ENCODE measurements at regions not wholly inside any gene's neighbourhood (a gene's known extent, or its start where the extent isn't known, plus 50 kb on each side); places are given as distances from the start of the nearest gene placed in this dataset.

DNA sequence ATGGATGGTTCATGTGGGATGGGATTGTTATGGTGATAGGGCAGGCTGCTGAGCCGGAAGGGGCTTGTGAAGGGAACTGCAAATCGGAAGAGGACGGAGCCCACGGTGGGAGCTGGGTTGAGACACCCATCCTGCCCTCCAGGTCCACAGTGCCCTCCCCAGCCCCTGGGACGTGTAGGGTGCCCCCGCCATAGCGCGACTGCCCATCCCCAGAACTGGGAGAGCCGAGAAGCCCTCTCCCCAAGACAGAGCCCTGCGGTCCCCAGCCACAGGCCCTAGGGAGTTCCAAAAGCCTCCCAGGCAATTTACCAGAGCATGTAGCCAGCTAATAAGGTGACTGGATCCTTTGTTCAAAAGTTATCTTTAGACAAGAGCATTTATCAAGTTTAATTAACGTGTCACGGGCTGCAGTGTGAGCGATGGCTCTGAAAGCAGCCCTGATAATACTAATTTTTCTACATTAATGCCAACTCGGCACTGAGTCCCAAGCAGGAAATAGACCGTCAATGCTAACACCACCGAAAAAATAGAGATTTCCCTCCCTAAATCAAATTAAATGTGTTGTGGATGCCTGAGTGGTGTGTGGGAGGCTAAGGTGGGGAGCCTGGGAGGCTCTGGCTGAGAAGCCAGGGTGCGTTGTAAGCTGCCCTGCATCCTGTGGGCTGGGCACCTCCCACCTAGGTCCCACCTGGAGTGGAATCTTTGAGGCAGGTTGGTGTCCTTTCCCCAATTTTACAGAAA, 76.8 kb upstream of the RTL6 start:
- Histone ChIP-seq H3K4me1 (ENCODE audit: control insufficient read depth, insufficient read depth, low read length) (peaks cover 16% of the 10 kb centered on the region), H3K36me3 (ENCODE audit: control insufficient read depth, insufficient read depth, low read length) (no peaks in the 10 kb centered on the region), H3K27me3 (ENCODE audit: control insufficient read depth, insufficient read depth, low read length) (peaks cover 3% of the 10 kb centered on the region), H3K9me3 (ENCODE audit: control insufficient read depth, insufficient read depth, low read length) (no peaks in the 10 kb centered on the region), H3K4me3 (ENCODE audit: low read depth, low read length) (no peak overlapping the region), H3K27ac (ENCODE audit: low read depth, low read length) (no peak overlapping the region)
- 60% methylated on average over 10 of the region's 17 CpGs for WGBS (ENCODE audit: insufficient coverage)
- DNase-seq (ENCODE audit: low read depth in 4 of 6, low spot score in 6 of 6), result peak in 1 of 6 donors; percentile 59

DNA sequence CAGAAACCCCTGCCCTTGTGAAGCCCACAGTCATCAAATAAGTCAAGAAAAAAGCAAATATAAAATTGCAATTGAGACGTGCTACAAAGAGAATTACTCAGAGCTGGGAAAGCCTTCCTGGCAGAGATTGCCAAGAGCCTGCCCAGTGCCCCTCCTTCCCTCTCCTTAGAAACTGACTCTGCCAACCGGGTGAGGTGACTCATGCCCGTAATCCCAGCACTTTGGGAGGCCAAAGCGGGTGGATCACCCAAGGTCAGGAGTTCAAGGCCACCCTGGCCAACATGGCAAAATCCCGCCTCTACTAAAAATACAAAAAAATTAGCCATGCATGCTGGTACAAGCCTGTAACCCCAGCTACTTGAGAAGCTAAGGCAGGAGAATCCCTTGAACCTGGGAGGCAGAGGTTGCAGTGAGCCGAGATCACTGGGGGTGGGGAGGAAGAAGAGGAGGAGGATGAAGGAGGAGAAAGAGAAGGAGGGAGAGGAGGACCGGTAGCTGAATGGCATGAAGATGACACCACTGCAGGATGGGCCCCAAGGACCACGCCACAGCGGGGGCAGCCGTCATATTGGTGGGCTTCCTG, 76.1 kb upstream of the RTL6 start:
- H3K4me1 ChIP-seq (ENCODE audit: control insufficient read depth, insufficient read depth, low read length), result peaks cover 16% of the 10 kb centered on the region
- H3K4me3 ChIP-seq (ENCODE audit: low read depth, low read length), result no peak overlapping the region
- peaks cover 3% of the 10 kb centered on the region for H3K27me3 ChIP-seq (ENCODE audit: control insufficient read depth, insufficient read depth, low read length)
- no peaks in the 10 kb centered on the region for H3K9me3 ChIP-seq (ENCODE audit: control insufficient read depth, insufficient read depth, low read length)
- peak in 2 of 6 donors; percentile 26 to 35 for DNase-seq (ENCODE audit: low read depth in 4 of 6, low spot score in 6 of 6)
- no peak overlapping the region for H3K27ac ChIP-seq (ENCODE audit: low read depth, low read length)
- 56% methylated on average over 6 of the region's 10 CpGs for WGBS (ENCODE audit: insufficient coverage)
- H3K36me3 ChIP-seq (ENCODE audit: control insufficient read depth, insufficient read depth, low read length), result no peaks in the 10 kb centered on the region

DNA sequence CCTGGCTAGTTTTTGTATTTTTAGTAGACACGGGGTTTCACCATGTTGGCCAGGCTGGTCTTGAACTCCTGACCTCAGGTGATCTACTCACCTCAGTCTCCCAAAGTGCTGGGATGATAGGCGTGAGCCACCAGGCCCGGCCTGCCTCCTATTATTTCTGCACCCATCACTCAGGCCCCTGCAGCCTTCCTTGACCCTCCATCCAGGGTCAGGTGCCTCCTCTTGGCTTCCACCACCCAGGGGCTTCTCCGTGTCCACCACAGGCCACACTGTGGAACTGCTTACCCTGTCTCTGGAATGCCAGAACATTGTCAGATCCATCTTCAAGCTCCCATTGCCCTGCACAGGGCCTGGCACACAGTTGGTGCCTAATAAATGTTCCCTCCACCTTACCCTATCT, 75.4 kb upstream of the RTL6 start:
- no peak overlapping the region for H3K27ac ChIP-seq (ENCODE audit: low read depth, low read length)
- peaks cover 3% of the 10 kb centered on the region for H3K27me3 ChIP-seq (ENCODE audit: control insufficient read depth, insufficient read depth, low read length)
- H3K9me3 ChIP-seq (ENCODE audit: control insufficient read depth, insufficient read depth, low read length), result no peaks in the 10 kb centered on the region
- H3K4me3 ChIP-seq (ENCODE audit: low read depth, low read length), result no peak overlapping the region
- H3K4me1 ChIP-seq (ENCODE audit: control insufficient read depth, insufficient read depth, low read length), result peaks cover 16% of the 10 kb centered on the region
- H3K36me3 ChIP-seq (ENCODE audit: control insufficient read depth, insufficient read depth, low read length), result no peaks in the 10 kb centered on the region
- 100% methylated on average over 4 of the region's 4 CpGs for WGBS (ENCODE audit: insufficient coverage)
- no peak for DNase-seq (ENCODE audit: low read depth in 4 of 6, low spot score in 6 of 6)

DNA sequence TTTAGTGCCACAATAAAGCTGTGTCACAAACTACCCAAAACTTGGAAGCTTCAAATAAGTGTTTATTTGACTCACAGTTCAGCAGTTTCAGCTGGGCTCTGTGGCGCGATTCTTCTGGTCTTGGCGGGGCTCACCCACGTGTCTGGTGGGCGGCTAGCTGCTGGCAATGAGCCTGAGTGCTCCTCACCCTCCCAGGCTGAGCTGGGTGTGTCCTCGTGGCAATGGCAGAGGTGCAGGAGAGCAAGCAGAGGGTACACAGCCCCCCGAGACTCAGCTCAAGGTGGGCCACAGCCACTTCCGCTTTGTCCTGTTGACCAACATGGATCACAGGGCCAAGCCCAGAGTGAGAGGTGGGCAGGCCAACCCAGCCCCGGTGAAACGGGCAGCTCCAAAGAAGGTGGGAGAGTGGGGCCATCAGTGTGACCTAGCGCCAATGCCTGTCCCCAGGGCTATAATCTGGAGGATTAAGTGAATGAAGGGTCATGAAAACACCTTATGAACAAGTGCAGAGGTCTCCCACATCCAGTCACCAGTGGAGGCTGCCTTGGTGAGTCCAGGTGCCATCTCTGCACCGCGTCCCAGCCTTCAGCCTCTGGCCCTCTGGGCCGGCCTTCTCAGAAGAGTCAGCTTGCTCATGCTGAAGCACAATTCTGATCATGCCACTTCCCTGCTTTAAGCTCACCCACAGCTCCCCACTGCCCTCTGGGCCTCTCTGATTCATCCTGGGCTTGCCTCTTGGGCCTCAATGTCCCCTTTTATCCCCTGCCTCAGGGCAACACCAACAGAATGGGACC, 74.6 kb upstream of the RTL6 start:
- DNase-seq (ENCODE audit: low read depth in 4 of 6, low spot score in 6 of 6), result no peak
- H3K36me3 ChIP-seq (ENCODE audit: control insufficient read depth, insufficient read depth, low read length), result no peaks in the 10 kb centered on the region
- H3K4me3 ChIP-seq (ENCODE audit: low read depth, low read length), result no peak overlapping the region
- 80% methylated on average over 14 of the region's 14 CpGs for WGBS (ENCODE audit: insufficient coverage)
- peaks cover 3% of the 10 kb centered on the region for H3K27me3 ChIP-seq (ENCODE audit: control insufficient read depth, insufficient read depth, low read length)
- no peaks in the 10 kb centered on the region for H3K9me3 ChIP-seq (ENCODE audit: control insufficient read depth, insufficient read depth, low read length)
- H3K4me1 ChIP-seq (ENCODE audit: control insufficient read depth, insufficient read depth, low read length), result peaks cover 16% of the 10 kb centered on the region
- no peak overlapping the region for H3K27ac ChIP-seq (ENCODE audit: low read depth, low read length)

DNA sequence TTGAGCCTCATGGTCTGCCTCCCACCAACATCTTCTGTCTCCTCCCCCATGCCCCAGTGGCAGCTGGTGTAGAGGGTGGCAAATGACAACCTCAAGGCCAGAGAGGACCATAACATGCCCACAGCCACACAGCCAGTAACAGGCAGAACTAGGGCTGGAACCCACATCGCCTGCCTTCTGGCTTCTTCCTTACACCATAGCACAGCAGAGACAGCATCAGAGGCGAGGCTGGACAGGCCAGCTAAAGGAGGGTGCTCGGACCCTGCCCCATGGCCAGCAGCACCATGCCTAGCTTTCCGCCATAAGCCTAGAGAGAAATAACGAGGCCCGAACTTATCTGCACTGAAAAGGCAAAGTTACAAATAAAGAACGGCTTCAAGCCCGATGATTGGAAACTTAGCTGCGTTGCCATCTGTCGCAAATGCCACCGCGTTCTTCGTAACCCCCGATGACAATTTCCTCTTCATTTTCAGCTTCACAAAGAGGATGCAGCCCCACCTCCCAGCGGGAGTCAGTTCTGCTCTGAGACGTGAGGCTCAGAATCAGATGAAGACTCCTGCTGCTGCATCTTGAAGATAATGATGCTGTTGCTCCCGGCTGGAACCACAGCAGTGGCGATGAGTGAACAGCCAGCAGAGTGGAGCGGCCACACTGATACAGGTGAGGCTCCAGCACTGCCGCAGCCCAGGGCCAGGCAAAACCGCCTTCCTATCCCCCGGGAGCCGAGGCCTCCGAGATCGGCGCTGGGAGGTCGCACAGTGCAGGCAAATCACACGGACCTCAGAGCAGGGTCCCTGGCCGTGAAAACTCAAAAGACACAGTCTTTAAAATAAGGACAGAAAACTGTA, 73.8 kb upstream of the RTL6 start:
- Histone ChIP-seq H3K27me3 (ENCODE audit: control insufficient read depth, insufficient read depth, low read length) (peaks cover 3% of the 10 kb centered on the region), H3K9me3 (ENCODE audit: control insufficient read depth, insufficient read depth, low read length) (no peaks in the 10 kb centered on the region), H3K4me3 (ENCODE audit: low read depth, low read length) (no peak overlapping the region), H3K36me3 (ENCODE audit: control insufficient read depth, insufficient read depth, low read length) (no peaks in the 10 kb centered on the region), H3K27ac (ENCODE audit: low read depth, low read length) (no peak overlapping the region), H3K4me1 (ENCODE audit: control insufficient read depth, insufficient read depth, low read length) (peaks cover 16% of the 10 kb centered on the region)
- peak in 2 of 6 donors; percentile 31 to 84 for DNase-seq (ENCODE audit: low read depth in 4 of 6, low spot score in 6 of 6)
- WGBS (ENCODE audit: insufficient coverage), result 67% methylated on average over 27 of the region's 29 CpGs

DNA sequence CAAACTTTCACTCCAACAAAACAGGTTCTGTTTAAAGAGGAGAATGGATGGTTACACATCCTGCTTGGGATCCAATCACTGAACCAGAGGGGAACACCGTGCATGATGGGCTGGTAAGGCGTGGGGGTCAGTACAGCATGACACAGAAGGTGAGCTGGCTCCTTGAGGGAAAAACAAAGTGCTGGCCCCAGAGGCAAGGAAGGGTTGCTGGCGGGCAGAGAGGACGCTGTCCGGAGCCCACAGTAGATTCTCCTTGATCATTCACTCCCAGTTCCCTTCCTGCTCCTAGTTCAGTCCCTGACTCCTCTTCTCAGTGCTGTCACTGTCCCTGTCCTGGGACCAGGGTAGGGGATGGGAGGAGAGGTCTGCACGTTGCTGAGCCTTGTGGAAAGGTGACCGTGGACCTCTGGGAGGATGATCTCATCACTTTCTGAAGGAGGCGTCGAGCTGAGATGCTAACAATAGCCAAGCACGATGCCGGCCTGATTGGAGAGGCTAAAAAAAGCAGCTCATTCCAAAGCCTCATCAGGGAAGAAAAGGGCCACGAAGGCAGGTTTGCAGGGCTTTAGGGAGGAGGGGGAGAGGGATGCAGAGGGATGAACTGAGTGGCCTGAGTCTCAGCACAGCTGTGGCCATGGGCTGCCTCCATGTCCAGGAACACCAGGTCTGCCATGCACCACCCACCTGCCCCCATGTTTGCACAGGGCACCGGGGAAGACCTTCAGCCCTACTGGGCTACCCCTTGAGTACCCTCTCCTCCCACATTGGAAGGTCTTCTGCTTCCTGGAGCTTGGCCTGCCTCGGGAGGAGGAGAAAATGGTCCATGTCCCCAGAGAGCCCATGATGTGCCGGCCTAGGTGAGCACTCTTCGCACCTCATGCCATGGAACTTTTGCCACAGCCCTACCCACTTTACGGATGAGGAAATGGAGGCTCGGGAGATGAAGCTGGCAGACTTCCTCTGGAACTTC, 72.7 kb upstream of the RTL6 start:
- WGBS (ENCODE audit: insufficient coverage), result 80% methylated on average over 15 of the region's 18 CpGs
- no peak for DNase-seq (ENCODE audit: low read depth in 4 of 6, low spot score in 6 of 6)
- H3K27me3 ChIP-seq (ENCODE audit: control insufficient read depth, insufficient read depth, low read length), result no peaks in the 10 kb centered on the region
- H3K36me3 ChIP-seq (ENCODE audit: control insufficient read depth, insufficient read depth, low read length), result no peaks in the 10 kb centered on the region
- H3K27ac ChIP-seq (ENCODE audit: low read depth, low read length), result no peak overlapping the region
- no peaks in the 10 kb centered on the region for H3K9me3 ChIP-seq (ENCODE audit: control insufficient read depth, insufficient read depth, low read length)
- H3K4me1 ChIP-seq (ENCODE audit: control insufficient read depth, insufficient read depth, low read length), result peaks cover 16% of the 10 kb centered on the region
- no peak overlapping the region for H3K4me3 ChIP-seq (ENCODE audit: low read depth, low read length)

DNA sequence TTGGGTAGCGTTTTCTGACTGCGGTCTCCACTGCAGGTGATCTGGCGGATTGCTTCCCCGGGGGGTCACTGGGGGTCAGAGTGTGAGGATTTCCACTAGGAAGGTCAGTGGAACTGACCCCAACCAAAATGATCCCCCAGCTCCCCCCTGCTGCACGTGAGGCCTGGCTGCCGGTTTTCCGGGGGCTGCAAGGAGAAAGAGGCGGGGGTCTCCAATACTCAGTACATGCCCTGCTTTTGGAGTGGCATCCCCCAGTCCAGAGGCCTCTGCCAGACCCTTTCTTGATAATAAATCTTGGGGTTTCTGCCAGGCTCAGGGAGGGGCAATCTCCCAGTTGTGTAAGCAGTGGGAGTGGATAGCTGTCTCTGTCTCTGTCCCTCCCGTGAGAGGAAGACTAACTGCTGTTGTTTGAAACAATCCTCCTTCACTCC, 71.5 kb upstream of the RTL6 start:
- H3K36me3 ChIP-seq (ENCODE audit: control insufficient read depth, insufficient read depth, low read length), result no peaks in the 10 kb centered on the region
- peaks cover 13% of the 10 kb centered on the region for H3K4me1 ChIP-seq (ENCODE audit: control insufficient read depth, insufficient read depth, low read length)
- no peaks in the 10 kb centered on the region for H3K9me3 ChIP-seq (ENCODE audit: control insufficient read depth, insufficient read depth, low read length)
- H3K4me3 ChIP-seq (ENCODE audit: low read depth, low read length), result no peak overlapping the region
- H3K27ac ChIP-seq (ENCODE audit: low read depth, low read length), result no peak overlapping the region
- no peaks in the 10 kb centered on the region for H3K27me3 ChIP-seq (ENCODE audit: control insufficient read depth, insufficient read depth, low read length)
- WGBS (ENCODE audit: insufficient coverage), result 100% methylated on average over 6 of the region's 9 CpGs
- no peak for DNase-seq (ENCODE audit: low read depth in 4 of 6, low spot score in 6 of 6)

DNA sequence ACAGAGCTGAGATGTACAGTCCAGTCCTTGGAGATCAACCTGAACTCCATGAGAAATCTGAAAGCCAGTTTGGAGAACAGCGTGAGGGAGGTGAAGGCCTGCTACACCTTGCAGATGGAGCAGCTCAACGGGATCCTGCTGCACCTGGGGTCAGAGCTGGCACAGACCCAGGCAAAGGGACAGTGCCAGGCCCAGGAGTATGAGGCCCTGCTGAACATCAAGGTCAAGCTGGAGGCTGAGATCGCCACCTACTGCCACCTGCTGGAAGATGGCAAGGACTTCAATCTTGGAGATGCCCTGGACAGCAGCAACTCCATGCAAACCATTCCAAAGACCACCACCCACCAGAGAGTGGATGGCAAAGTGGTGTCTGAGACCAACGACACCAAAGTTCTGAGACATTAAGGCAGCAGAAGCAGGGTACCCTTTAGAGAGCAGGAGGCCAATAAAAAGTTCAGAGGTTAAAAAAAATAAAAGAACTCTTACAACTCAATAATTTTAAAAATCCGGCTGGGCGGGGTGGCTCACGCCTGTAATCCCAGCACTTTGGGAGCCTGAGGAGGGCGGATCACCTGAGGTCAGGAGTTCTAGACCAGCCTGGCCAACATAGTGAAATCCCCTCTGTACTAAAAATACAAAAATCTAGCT, 69.9 kb upstream of the RTL6 start:
- Histone ChIP-seq H3K27me3 (ENCODE audit: control insufficient read depth, insufficient read depth, low read length) (no peaks in the 10 kb centered on the region), H3K9me3 (ENCODE audit: control insufficient read depth, insufficient read depth, low read length) (peaks cover 6% of the 10 kb centered on the region), H3K4me3 (ENCODE audit: low read depth, low read length) (no peak overlapping the region), H3K27ac (ENCODE audit: low read depth, low read length) (no peak overlapping the region), H3K36me3 (ENCODE audit: control insufficient read depth, insufficient read depth, low read length) (no peaks in the 10 kb centered on the region), H3K4me1 (ENCODE audit: control insufficient read depth, insufficient read depth, low read length) (peaks cover 6% of the 10 kb centered on the region)
- DNase-seq (ENCODE audit: low read depth in 4 of 6, low spot score in 6 of 6), result no peak
- 85% methylated on average over 5 of the region's 8 CpGs for WGBS (ENCODE audit: insufficient coverage)

Data from spinal cord (tissue), 9 donors.